Liver (tissue), 3 donors: ENCODE measurements at regions not wholly inside any gene's neighbourhood (a gene's known extent, or its start where the extent isn't known, plus 50 kb on each side); places are given as distances from the start of the nearest gene placed in this dataset.

ENCODE experiments used
- FOXA1 ChIP-seq: IDR thresholded peaks from 2 replicates; pipeline ENCODE4 v1.6.1; 2016; ENCODE audit warnings: antibody characterized with exemption
- GABPA ChIP-seq, 2 donors: IDR thresholded peaks in 1 of 2; conservative IDR thresholded peaks in 1 of 2; 2 replicates each; pipeline ENCODE4 v1.6.1; 2016; ENCODE audit warnings: antibody characterized with exemption in 2 of 2, mild to moderate bottlenecking in 1 of 2, moderate library complexity in 1 of 2
- HNF4A ChIP-seq, 2 donors: conservative IDR thresholded peaks; 2 replicates each; pipeline ENCODE4 v1.6.1; 2016; ENCODE audit warnings: antibody characterized with exemption in 2 of 2, mild to moderate bottlenecking in 2 of 2
- HNF4G ChIP-seq: IDR thresholded peaks from 2 replicates; pipeline ENCODE4 v1.6.1; 2016; ENCODE audit warnings: antibody characterized with exemption
- JUND ChIP-seq, 2 donors: IDR thresholded peaks; 2 replicates each; pipeline ENCODE4 v1.6.1; 2016; ENCODE audit warnings: antibody characterized with exemption in 2 of 2
- RAD21 ChIP-seq, 2 donors: IDR thresholded peaks; 2 replicates each; pipeline ENCODE4 v1.6.1; 2016; ENCODE audit warnings: antibody characterized with exemption in 2 of 2, mild to moderate bottlenecking in 2 of 2
- RXRA ChIP-seq, 2 donors: IDR thresholded peaks; 2 replicates each; pipeline ENCODE4 v1.6.1; 2017 to 2018; ENCODE audit warnings: antibody characterized with exemption in 2 of 2, mild to moderate bottlenecking in 1 of 2
- SP1 ChIP-seq: IDR thresholded peaks from 2 replicates; pipeline ENCODE4 v1.6.1; 2018; ENCODE audit warnings: antibody characterized with exemption, mild to moderate bottlenecking
- TAF1 ChIP-seq: conservative IDR thresholded peaks from 2 replicates; pipeline ENCODE4 v1.6.1; 2016; ENCODE audit warnings: antibody characterized with exemption, mild to moderate bottlenecking
- YY1 ChIP-seq: IDR thresholded peaks from 2 replicates; pipeline ENCODE4 v1.6.1; 2016; ENCODE audit warnings: antibody characterized with exemption, mild to moderate bottlenecking
- TF ChIP-seq, protein P1 (sequence below): fragments of 150-350 bp; IDR thresholded peaks from 2 replicates; pipeline ENCODE4 v1.5.1; 2017; ENCODE audit warnings: improper control_type of control experiment, low read depth, low read length; ENCODE audit not compliant: missing input control
- TF ChIP-seq, protein P2 (sequence below): IDR thresholded peaks from 2 replicates; pipeline ENCODE4 v1.6.1; 2016; ENCODE audit warnings: antibody characterized with exemption
- TF ChIP-seq, protein P3 (sequence below): IDR thresholded peaks from 2 replicates; pipeline ENCODE4 v1.6.1; 2016; ENCODE audit warnings: antibody characterized with exemption
- TF ChIP-seq, protein P4 (sequence below): IDR thresholded peaks from 2 replicates; pipeline ENCODE4 v1.6.1; 2016; ENCODE audit warnings: antibody characterized with exemption, mild to moderate bottlenecking
- donor health status: healthy.
- donor health status: healthy.

GRCh38 chr11:93089474-93090102 is 108.2 kb downstream of the SLC36A4 start:
- TF ChIP-seq, protein P1, sequence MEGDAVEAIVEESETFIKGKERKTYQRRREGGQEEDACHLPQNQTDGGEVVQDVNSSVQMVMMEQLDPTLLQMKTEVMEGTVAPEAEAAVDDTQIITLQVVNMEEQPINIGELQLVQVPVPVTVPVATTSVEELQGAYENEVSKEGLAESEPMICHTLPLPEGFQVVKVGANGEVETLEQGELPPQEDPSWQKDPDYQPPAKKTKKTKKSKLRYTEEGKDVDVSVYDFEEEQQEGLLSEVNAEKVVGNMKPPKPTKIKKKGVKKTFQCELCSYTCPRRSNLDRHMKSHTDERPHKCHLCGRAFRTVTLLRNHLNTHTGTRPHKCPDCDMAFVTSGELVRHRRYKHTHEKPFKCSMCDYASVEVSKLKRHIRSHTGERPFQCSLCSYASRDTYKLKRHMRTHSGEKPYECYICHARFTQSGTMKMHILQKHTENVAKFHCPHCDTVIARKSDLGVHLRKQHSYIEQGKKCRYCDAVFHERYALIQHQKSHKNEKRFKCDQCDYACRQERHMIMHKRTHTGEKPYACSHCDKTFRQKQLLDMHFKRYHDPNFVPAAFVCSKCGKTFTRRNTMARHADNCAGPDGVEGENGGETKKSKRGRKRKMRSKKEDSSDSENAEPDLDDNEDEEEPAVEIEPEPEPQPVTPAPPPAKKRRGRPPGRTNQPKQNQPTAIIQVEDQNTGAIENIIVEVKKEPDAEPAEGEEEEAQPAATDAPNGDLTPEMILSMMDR, result peak; percentile 29
- TF ChIP-seq, protein P2, sequence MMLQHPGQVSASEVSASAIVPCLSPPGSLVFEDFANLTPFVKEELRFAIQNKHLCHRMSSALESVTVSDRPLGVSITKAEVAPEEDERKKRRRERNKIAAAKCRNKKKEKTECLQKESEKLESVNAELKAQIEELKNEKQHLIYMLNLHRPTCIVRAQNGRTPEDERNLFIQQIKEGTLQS, result no peak
- no peak for TF ChIP-seq YY1
- no peak for TF ChIP-seq HNF4G
- TF ChIP-seq FOXA1, result no peak
- TF ChIP-seq RAD21 (IDR thresholded peaks at IDR 0.05), result peak; percentile 65 to 70
- TF ChIP-seq, protein P3, sequence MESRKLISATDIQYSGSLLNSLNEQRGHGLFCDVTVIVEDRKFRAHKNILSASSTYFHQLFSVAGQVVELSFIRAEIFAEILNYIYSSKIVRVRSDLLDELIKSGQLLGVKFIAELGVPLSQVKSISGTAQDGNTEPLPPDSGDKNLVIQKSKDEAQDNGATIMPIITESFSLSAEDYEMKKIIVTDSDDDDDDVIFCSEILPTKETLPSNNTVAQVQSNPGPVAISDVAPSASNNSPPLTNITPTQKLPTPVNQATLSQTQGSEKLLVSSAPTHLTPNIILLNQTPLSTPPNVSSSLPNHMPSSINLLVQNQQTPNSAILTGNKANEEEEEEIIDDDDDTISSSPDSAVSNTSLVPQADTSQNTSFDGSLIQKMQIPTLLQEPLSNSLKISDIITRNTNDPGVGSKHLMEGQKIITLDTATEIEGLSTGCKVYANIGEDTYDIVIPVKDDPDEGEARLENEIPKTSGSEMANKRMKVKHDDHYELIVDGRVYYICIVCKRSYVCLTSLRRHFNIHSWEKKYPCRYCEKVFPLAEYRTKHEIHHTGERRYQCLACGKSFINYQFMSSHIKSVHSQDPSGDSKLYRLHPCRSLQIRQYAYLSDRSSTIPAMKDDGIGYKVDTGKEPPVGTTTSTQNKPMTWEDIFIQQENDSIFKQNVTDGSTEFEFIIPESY, result no peak
- TF ChIP-seq SP1, result no peak
- no peak for TF ChIP-seq JUND (IDR thresholded peaks at IDR 0.05)
- TF ChIP-seq HNF4A (conservative IDR thresholded peaks at IDR 0.05), result no peak
- TF ChIP-seq RXRA (IDR thresholded peaks at IDR 0.05), result no peak
- TF ChIP-seq TAF1, result no peak
- no peak for TF ChIP-seq GABPA (IDR thresholded peaks at IDR 0.05 in 1 of 2, conservative IDR thresholded peaks at IDR 0.05 in 1 of 2)
- TF ChIP-seq, protein P4, sequence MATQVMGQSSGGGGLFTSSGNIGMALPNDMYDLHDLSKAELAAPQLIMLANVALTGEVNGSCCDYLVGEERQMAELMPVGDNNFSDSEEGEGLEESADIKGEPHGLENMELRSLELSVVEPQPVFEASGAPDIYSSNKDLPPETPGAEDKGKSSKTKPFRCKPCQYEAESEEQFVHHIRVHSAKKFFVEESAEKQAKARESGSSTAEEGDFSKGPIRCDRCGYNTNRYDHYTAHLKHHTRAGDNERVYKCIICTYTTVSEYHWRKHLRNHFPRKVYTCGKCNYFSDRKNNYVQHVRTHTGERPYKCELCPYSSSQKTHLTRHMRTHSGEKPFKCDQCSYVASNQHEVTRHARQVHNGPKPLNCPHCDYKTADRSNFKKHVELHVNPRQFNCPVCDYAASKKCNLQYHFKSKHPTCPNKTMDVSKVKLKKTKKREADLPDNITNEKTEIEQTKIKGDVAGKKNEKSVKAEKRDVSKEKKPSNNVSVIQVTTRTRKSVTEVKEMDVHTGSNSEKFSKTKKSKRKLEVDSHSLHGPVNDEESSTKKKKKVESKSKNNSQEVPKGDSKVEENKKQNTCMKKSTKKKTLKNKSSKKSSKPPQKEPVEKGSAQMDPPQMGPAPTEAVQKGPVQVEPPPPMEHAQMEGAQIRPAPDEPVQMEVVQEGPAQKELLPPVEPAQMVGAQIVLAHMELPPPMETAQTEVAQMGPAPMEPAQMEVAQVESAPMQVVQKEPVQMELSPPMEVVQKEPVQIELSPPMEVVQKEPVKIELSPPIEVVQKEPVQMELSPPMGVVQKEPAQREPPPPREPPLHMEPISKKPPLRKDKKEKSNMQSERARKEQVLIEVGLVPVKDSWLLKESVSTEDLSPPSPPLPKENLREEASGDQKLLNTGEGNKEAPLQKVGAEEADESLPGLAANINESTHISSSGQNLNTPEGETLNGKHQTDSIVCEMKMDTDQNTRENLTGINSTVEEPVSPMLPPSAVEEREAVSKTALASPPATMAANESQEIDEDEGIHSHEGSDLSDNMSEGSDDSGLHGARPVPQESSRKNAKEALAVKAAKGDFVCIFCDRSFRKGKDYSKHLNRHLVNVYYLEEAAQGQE, result no peak
